Breast epithelium (tissue), 4 donors: ENCODE measurements at regions not wholly inside any gene's neighbourhood (a gene's known extent, or its start where the extent isn't known, plus 50 kb on each side); places are given as distances from the start of the nearest gene placed in this dataset.
A peak's percentile ranks its signal among the peaks of the same experiment; 100 is the strongest.

Experiments
- DNase-seq, 2 donors: peaks; one replicate each; pipeline ENCODE4 v3.0.0-alpha.2; 2019; ENCODE audit warnings: low spot score in 2 of 2
- H3K27ac ChIP-seq, 2 donors: fragments of 200-600 bp; sonication (generic) in 1 of 2; one replicate each; pipeline ENCODE4 v1.5.1; 2016 to 2019; ENCODE audit warnings: mild to moderate bottlenecking in 1 of 2
- H3K27me3 ChIP-seq, 2 donors: fragments of 200-600 bp; sonication (generic) in 1 of 2; one replicate each; pipeline versions ENCODE4 v1.5.1 to v1.6.0; 2017 to 2019; ENCODE audit warnings: control low read depth in 1 of 2, mild to moderate bottlenecking in 1 of 2
- H3K36me3 ChIP-seq: fragments of 200-600 bp; one replicate; pipeline ENCODE4 v1.5.1; 2019
- H3K4me1 ChIP-seq, 2 donors: fragments of 200-600 bp; sonication (generic); one replicate each; pipeline ENCODE4 v1.5.1; 2016 to 2019; ENCODE audit warnings: control low read depth in 1 of 2
- H3K4me3 ChIP-seq, 3 donors: fragments of 200-600 bp; sonication (generic); 1 replicate in 2 of 3; 2 replicates in 1 of 3; pipeline ENCODE4 v1.5.1; 2016 to 2019; ENCODE audit warnings: mild to moderate bottlenecking in 3 of 3, moderate library complexity in 2 of 3
- H3K9me3 ChIP-seq, 2 donors: fragments of 200-600 bp; sonication (generic) in 1 of 2; one replicate each; pipeline ENCODE4 v1.5.1; 2016 to 2019; ENCODE audit warnings: control low read depth in 1 of 2
- POLR2A ChIP-seq: fragments of 450-650 bp; IDR thresholded peaks from one replicate; pipeline ENCODE4 v1.6.1; 2016; ENCODE audit warnings: antibody characterized with exemption, mild to moderate bottlenecking, moderate library complexity
- POLR2AphosphoS5 ChIP-seq, 3 donors: sonication (generic); formaldehyde crosslinking; IDR thresholded peaks; one replicate each; pipeline ENCODE4 v1.6.1; 2017; ENCODE audit warnings: antibody characterized with exemption in 3 of 3
- intact Hi-C: fragments of 100-400 bp; cut with DNase I; formaldehyde crosslinking; loops from one replicate; pipeline ENCODE4 v1.15.1; 2023; ENCODE audit warnings: low total_unique reads
- TF ChIP-seq, protein P1 (sequence below), 3 donors: fragments of 450-650 bp; IDR thresholded peaks; one replicate each; pipeline ENCODE4 v1.5.1; 2016 to 2017; ENCODE audit warnings: antibody characterized with exemption in 3 of 3, mild to moderate bottlenecking in 3 of 3, moderate library complexity in 3 of 3

DNA sequence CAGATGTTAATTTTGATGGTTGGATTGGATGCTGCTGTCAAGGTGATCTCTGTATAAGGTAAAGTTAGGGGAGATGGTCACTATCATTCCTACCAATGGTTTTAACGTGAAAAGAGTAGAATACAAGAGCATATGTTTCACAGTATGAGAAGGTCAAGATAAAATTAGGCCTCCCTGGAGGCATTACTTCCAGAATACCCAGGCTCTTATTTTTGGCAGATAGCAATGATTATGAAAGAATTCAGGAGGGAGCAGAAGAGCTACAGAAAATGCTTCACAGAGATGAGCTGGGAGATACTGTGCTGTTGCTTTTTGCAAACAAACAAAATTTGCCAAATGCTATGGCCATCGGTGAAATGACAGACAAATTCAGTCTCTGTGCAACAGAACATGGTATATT is 547.5 kb upstream of the SPRY2 start:
- no peaks in the 10 kb centered on the region for H3K27me3 ChIP-seq
- no peaks in the 10 kb centered on the region for H3K4me1 ChIP-seq
- intact Hi-C loops = no loop called here
- no peaks in the 10 kb centered on the region for H3K36me3 ChIP-seq
- H3K9me3 ChIP-seq = no peaks in the 10 kb centered on the region
- TF ChIP-seq POLR2A (no peak), POLR2AphosphoS5 (IDR thresholded peaks at IDR 0.05) (no peak)
- TF ChIP-seq, protein P1, sequence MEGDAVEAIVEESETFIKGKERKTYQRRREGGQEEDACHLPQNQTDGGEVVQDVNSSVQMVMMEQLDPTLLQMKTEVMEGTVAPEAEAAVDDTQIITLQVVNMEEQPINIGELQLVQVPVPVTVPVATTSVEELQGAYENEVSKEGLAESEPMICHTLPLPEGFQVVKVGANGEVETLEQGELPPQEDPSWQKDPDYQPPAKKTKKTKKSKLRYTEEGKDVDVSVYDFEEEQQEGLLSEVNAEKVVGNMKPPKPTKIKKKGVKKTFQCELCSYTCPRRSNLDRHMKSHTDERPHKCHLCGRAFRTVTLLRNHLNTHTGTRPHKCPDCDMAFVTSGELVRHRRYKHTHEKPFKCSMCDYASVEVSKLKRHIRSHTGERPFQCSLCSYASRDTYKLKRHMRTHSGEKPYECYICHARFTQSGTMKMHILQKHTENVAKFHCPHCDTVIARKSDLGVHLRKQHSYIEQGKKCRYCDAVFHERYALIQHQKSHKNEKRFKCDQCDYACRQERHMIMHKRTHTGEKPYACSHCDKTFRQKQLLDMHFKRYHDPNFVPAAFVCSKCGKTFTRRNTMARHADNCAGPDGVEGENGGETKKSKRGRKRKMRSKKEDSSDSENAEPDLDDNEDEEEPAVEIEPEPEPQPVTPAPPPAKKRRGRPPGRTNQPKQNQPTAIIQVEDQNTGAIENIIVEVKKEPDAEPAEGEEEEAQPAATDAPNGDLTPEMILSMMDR (IDR thresholded peaks at IDR 0.05) = no peak
- no peak overlapping the region for H3K4me3 ChIP-seq
- peak overlapping the region in 1 of 2 donors; percentile 35 for H3K27ac ChIP-seq
- no peak for DNase-seq

DNA sequence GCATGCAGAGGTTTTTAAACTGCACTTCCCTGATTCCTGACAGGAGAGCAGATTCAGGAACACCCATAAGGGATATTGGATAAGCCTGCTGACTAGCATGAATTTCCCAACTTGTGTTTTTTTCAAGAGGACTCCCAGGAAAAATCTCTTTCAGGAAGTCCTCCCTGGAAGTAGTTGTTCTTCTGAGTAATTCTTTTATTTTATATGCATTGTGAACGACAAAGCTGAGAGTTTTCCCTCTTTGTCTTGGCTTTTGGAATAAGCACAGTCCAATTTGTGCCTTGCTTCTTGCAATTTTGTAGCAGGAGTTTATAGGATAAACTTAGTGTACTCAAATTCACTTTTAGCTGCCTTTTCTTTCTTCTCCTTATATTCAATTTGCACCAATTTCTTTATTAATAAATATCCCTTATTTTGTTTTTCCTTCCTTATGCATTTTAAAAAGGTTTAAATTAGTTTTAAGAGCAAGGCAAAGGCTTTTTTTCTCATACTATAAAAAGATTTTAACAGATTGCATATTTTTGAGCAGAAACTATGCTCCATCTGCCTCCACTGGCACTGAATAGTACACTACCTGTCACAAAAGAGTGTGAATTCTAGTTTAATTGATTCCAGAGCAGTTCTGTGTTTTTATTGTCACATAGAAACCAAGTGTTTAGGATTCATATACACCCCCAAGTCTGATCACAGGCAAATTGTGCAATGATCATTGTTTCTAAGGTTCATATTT is 543.3 kb upstream of the SPRY2 start:
- H3K36me3 ChIP-seq = no peaks in the 10 kb centered on the region
- no peaks in the 10 kb centered on the region for H3K27me3 ChIP-seq
- DNase-seq = no peak
- no peaks in the 10 kb centered on the region for H3K9me3 ChIP-seq
- TF ChIP-seq, protein P1 (IDR thresholded peaks at IDR 0.05) = no peak
- TF ChIP-seq POLR2A = no peak
- no peak for TF ChIP-seq POLR2AphosphoS5 (IDR thresholded peaks at IDR 0.05)
- intact Hi-C loops = no loop called here
- no peaks in the 10 kb centered on the region for H3K4me1 ChIP-seq
- H3K27ac ChIP-seq = no peak overlapping the region
- H3K4me3 ChIP-seq = no peak overlapping the region

DNA sequence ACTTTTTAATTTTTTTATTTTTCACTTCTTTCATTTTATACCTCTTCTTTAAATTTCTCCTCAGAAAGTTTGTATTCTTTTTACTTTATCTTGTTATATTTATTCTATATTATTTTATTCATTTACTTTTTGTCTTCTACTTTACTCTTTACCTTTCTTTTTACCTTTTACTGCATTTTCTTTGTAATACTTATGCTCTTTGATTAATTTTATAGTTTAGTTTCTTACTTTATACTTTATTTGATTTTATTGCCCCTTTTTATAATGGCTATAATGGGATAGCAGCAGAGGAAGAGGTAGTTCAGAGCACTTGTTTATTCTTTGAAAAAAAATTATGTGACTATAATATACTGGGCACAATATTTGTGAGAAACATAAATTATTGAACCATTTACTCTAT is 542.6 kb upstream of the SPRY2 start:
- no peak for DNase-seq
- TF ChIP-seq POLR2A (no peak), POLR2AphosphoS5 (IDR thresholded peaks at IDR 0.05) (no peak)
- TF ChIP-seq, protein P1 (IDR thresholded peaks at IDR 0.05) = no peak
- no peaks in the 10 kb centered on the region for H3K4me1 ChIP-seq
- H3K27ac ChIP-seq = no peak overlapping the region
- intact Hi-C loops = no loop called here
- no peaks in the 10 kb centered on the region for H3K27me3 ChIP-seq
- no peak overlapping the region for H3K4me3 ChIP-seq
- H3K9me3 ChIP-seq = no peaks in the 10 kb centered on the region
- H3K36me3 ChIP-seq = no peaks in the 10 kb centered on the region

DNA sequence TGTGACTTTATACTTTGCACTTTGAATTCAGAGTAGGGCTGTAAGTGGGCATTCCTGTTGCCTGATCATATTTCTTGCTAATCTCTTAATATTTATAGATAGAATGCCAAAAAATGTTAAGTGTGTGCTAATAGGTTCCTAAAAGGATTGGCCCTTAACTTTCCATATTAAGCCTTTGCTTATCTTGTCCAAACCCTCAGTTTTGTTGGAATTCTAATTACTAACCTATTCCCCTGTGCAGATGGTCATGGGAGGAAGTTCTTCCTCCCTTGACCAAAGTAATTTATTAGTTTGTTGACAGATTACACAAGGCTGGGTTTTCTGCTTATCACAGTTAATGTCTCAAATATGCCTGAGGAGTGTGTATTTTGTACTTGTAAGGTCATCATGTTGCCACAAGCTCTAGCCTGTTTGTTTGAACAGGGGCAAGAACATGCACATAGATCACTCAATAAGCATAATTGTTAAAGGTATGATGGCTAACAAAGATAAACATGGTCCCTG is 541.1 kb upstream of the SPRY2 start:
- no peak for DNase-seq
- TF ChIP-seq POLR2AphosphoS5 (IDR thresholded peaks at IDR 0.05) (no peak), POLR2A (no peak)
- TF ChIP-seq, protein P1 (IDR thresholded peaks at IDR 0.05) = no peak
- Histone ChIP-seq H3K27ac (no peak overlapping the region), H3K27me3 (no peaks in the 10 kb centered on the region), H3K4me3 (no peak overlapping the region), H3K4me1 (no peaks in the 10 kb centered on the region), H3K36me3 (no peaks in the 10 kb centered on the region), H3K9me3 (no peaks in the 10 kb centered on the region)
- intact Hi-C loops = no loop called here

DNA sequence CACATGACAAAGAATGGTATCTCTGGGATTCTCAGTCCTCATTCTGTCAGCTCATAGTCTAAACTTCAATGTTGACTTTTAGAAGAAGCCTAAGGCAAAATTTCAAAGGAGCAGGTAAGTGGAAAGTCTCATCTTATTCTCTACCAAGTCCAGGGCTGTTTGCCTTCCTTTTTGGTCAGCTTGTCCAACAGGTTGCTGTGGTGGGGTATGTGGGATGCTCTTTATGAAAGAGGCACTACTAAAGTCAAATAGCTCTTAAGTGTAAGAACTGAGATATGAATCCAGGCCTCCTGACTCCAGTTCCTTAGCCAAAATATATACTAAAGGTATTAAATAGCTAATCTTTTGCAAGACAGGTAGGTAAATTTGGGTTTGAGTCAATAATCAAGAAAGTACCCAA is 540.6 kb upstream of the SPRY2 start:
- no peak overlapping the region for H3K27ac ChIP-seq
- H3K4me3 ChIP-seq = no peak overlapping the region
- no peaks in the 10 kb centered on the region for H3K27me3 ChIP-seq
- TF ChIP-seq, protein P1 (IDR thresholded peaks at IDR 0.05) = no peak
- TF ChIP-seq POLR2AphosphoS5 (IDR thresholded peaks at IDR 0.05) (no peak), POLR2A (no peak)
- no peaks in the 10 kb centered on the region for H3K36me3 ChIP-seq
- H3K4me1 ChIP-seq = no peaks in the 10 kb centered on the region
- DNase-seq = no peak
- intact Hi-C loops = no loop called here
- no peaks in the 10 kb centered on the region for H3K9me3 ChIP-seq
